Activated naive CD8-positive, alpha-beta T cell treated with anti-CD3 and anti-CD28 coated beads, Interleukin-2, amount 10 ng/mL, durations not matched to agents 7 days and 5 days (primary cell): ENCODE measurements at regions not wholly inside any gene's neighbourhood (a gene's known extent, or its start where the extent isn't known, plus 50 kb on each side); places are given as distances from the start of the nearest gene placed in this dataset.

Experiments
- ATAC-seq: fragments of 150-1000 bp; cut with Tn5 transposase; one replicate; pipeline ENCODE4 v1.10.0; 2021; ENCODE audit warnings: low read depth, moderate library complexity
- POLR2A ChIA-PET: fragments of 350-600 bp; sonication (Branson Sonifier 250); formaldehyde crosslinking; loops from one replicate; lab custom pipeline; 2021; ENCODE audit warnings: antibody characterized with exemption; lab: Charles Lee
- DNase-seq: peaks from one replicate; pipeline ENCODE4 v3.0.0; 2021
- H3K27ac Mint-ChIP-seq: one replicate; pipeline ENCODE4 v1.8.0; 2022; ENCODE audit warnings: mild to moderate bottlenecking, mixed read lengths
- H3K27me3 Mint-ChIP-seq: one replicate; pipeline ENCODE4 v1.8.0; 2022; ENCODE audit warnings: mild to moderate bottlenecking, moderate library complexity, mixed read lengths
- H3K36me3 Mint-ChIP-seq: one replicate; pipeline ENCODE4 v1.8.0; 2021; ENCODE audit warnings: mild to moderate bottlenecking, mixed read lengths
- H3K4me1 Mint-ChIP-seq: one replicate; pipeline ENCODE4 v1.8.0; 2021; ENCODE audit warnings: mixed read lengths
- H3K4me3 Mint-ChIP-seq: one replicate; pipeline ENCODE4 v1.8.0; 2022; ENCODE audit warnings: mild to moderate bottlenecking, moderate library complexity, mixed read lengths
- H3K9me3 Mint-ChIP-seq: one replicate; pipeline ENCODE4 v1.8.0; 2021; ENCODE audit warnings: mixed read lengths

- POLR2A ChIA-PET: no interaction called here
- Mint-ChIP-seq H3K4me1 (peaks cover 6% of the 10 kb centered on the region), H3K27ac (no peak overlapping the region), H3K27me3 (peaks cover 16% of the 10 kb centered on the region), H3K9me3 (no peaks in the 10 kb centered on the region), H3K4me3 (no peak overlapping the region), H3K36me3 (no peaks in the 10 kb centered on the region)
- no peak for DNase-seq
- no peak for ATAC-seq
Measured at GRCh38 chr18:5625076-5625475, 81.3 kb upstream of the EPB41L3 start.

GRCh38 chr18:5622905-5623304 is 79.1 kb upstream of the EPB41L3 start:
- ATAC-seq: no peak
- Mint-ChIP-seq H3K9me3 (no peaks in the 10 kb centered on the region), H3K4me1 (peaks cover under 1% of the 10 kb centered on the region), H3K4me3 (no peak overlapping the region), H3K36me3 (no peaks in the 10 kb centered on the region), H3K27ac (no peak overlapping the region), H3K27me3 (peaks cover 11% of the 10 kb centered on the region)
- DNase-seq: no peak
- POLR2A ChIA-PET: no interaction called here

- no peak overlapping the region for H3K27ac Mint-ChIP-seq
- ATAC-seq (no peak), DNase-seq (no peak)
- no peaks in the 10 kb centered on the region for H3K9me3 Mint-ChIP-seq
- POLR2A ChIA-PET: no interaction called here
- no peaks in the 10 kb centered on the region for H3K36me3 Mint-ChIP-seq
- peaks cover 11% of the 10 kb centered on the region for H3K27me3 Mint-ChIP-seq
- H3K4me1 Mint-ChIP-seq: no peaks in the 10 kb centered on the region
- no peak overlapping the region for H3K4me3 Mint-ChIP-seq
Measured at GRCh38 chr18:5620289-5620688, 76.5 kb upstream of the EPB41L3 start.

- Mint-ChIP-seq H3K27me3 (peaks cover 11% of the 10 kb centered on the region), H3K36me3 (no peaks in the 10 kb centered on the region), H3K9me3 (no peaks in the 10 kb centered on the region), H3K4me1 (no peaks in the 10 kb centered on the region), H3K27ac (no peak overlapping the region), H3K4me3 (no peak overlapping the region)
- POLR2A ChIA-PET: no interaction called here
- DNase-seq (no peak), ATAC-seq (no peak)
Measured at GRCh38 chr18:5619376-5619775, 75.6 kb upstream of the EPB41L3 start.

GRCh38 chr18:5618047-5618688 is 74.4 kb upstream of the EPB41L3 start:
- Mint-ChIP-seq H3K36me3 (no peaks in the 10 kb centered on the region), H3K9me3 (no peaks in the 10 kb centered on the region), H3K4me3 (no peak overlapping the region), H3K4me1 (no peaks in the 10 kb centered on the region), H3K27me3 (peaks cover 7% of the 10 kb centered on the region), H3K27ac (no peak overlapping the region)
- DNase-seq (no peak), ATAC-seq (no peak)
- POLR2A ChIA-PET: no interaction called here

- Mint-ChIP-seq H3K27me3 (peaks cover 4% of the 10 kb centered on the region), H3K4me1 (no peaks in the 10 kb centered on the region), H3K27ac (no peak overlapping the region), H3K4me3 (no peak overlapping the region), H3K36me3 (no peaks in the 10 kb centered on the region), H3K9me3 (no peaks in the 10 kb centered on the region)
- ATAC-seq (no peak), DNase-seq (no peak)
- POLR2A ChIA-PET: no interaction called here
Measured at GRCh38 chr18:5611221-5611620, 67.4 kb upstream of the EPB41L3 start.

- H3K27me3 Mint-ChIP-seq: peaks cover 4% of the 10 kb centered on the region
- no peaks in the 10 kb centered on the region for H3K36me3 Mint-ChIP-seq
- POLR2A ChIA-PET: no interaction called here
- no peak for DNase-seq
- no peaks in the 10 kb centered on the region for H3K4me1 Mint-ChIP-seq
- no peak overlapping the region for H3K4me3 Mint-ChIP-seq
- ATAC-seq: no peak
- no peak overlapping the region for H3K27ac Mint-ChIP-seq
- no peaks in the 10 kb centered on the region for H3K9me3 Mint-ChIP-seq
Measured at GRCh38 chr18:5608846-5609245, 65.0 kb upstream of the EPB41L3 start.

GRCh38 chr18:5606951-5607350 is 63.2 kb upstream of the EPB41L3 start:
- POLR2A ChIA-PET: no interaction called here
- Mint-ChIP-seq H3K4me3 (no peak overlapping the region), H3K27me3 (peaks cover 4% of the 10 kb centered on the region), H3K9me3 (no peaks in the 10 kb centered on the region), H3K36me3 (no peaks in the 10 kb centered on the region), H3K4me1 (no peaks in the 10 kb centered on the region), H3K27ac (no peak overlapping the region)
- DNase-seq: no peak
- ATAC-seq: no peak

- ATAC-seq (no peak), DNase-seq (no peak)
- Mint-ChIP-seq H3K4me3 (no peak overlapping the region), H3K27ac (no peak overlapping the region), H3K9me3 (no peaks in the 10 kb centered on the region), H3K27me3 (peaks cover 4% of the 10 kb centered on the region), H3K36me3 (no peaks in the 10 kb centered on the region), H3K4me1 (no peaks in the 10 kb centered on the region)
- POLR2A ChIA-PET: no interaction called here
Measured at GRCh38 chr18:5604778-5605177, 61.0 kb upstream of the EPB41L3 start.

- POLR2A ChIA-PET: no interaction called here
- Mint-ChIP-seq H3K27ac (no peak overlapping the region), H3K9me3 (no peaks in the 10 kb centered on the region), H3K4me3 (no peak overlapping the region), H3K27me3 (no peaks in the 10 kb centered on the region), H3K4me1 (no peaks in the 10 kb centered on the region), H3K36me3 (no peaks in the 10 kb centered on the region)
- no peak for ATAC-seq
- no peak for DNase-seq
Measured at GRCh38 chr18:5603153-5603552, 59.4 kb upstream of the EPB41L3 start.

GRCh38 chr18:5601188-5601624 is 57.4 kb upstream of the EPB41L3 start:
- H3K27me3 Mint-ChIP-seq: peaks cover 2% of the 10 kb centered on the region
- ATAC-seq (no peak), DNase-seq (no peak)
- no peaks in the 10 kb centered on the region for H3K9me3 Mint-ChIP-seq
- H3K27ac Mint-ChIP-seq: no peak overlapping the region
- H3K36me3 Mint-ChIP-seq: no peaks in the 10 kb centered on the region
- H3K4me1 Mint-ChIP-seq: no peaks in the 10 kb centered on the region
- POLR2A ChIA-PET: no interaction called here
- H3K4me3 Mint-ChIP-seq: no peak overlapping the region

- no peak overlapping the region for H3K27ac Mint-ChIP-seq
- H3K4me3 Mint-ChIP-seq: no peak overlapping the region
- H3K27me3 Mint-ChIP-seq: peaks cover 2% of the 10 kb centered on the region
- no peaks in the 10 kb centered on the region for H3K9me3 Mint-ChIP-seq
- DNase-seq: no peak
- no peaks in the 10 kb centered on the region for H3K4me1 Mint-ChIP-seq
- no peaks in the 10 kb centered on the region for H3K36me3 Mint-ChIP-seq
- POLR2A ChIA-PET: no interaction called here
- no peak for ATAC-seq
Measured at GRCh38 chr18:5600378-5601071, 56.7 kb upstream of the EPB41L3 start.

- Mint-ChIP-seq H3K27me3 (peaks cover 2% of the 10 kb centered on the region), H3K4me1 (no peaks in the 10 kb centered on the region), H3K9me3 (peaks cover under 1% of the 10 kb centered on the region), H3K27ac (no peak overlapping the region), H3K36me3 (no peaks in the 10 kb centered on the region), H3K4me3 (no peak overlapping the region)
- no peak for ATAC-seq
- no peak for DNase-seq
- POLR2A ChIA-PET: no interaction called here
Measured at GRCh38 chr18:5596585-5596984, 52.8 kb upstream of the EPB41L3 start.
